ENCODE measurements at regions not wholly inside any gene's neighbourhood (a gene's known extent, or its start where the extent isn't known, plus 50 kb on each side); places are given as distances from the start of the nearest gene placed in this dataset.

- Histone ChIP-seq H3K4me3 (no peak overlapping the region), H3K9me3 (no peaks in the 10 kb centered on the region), H3K36me3 (no peaks in the 10 kb centered on the region), H3K27ac (no peak overlapping the region), H3K4me1 (no peaks in the 10 kb centered on the region), H3K27me3 (no peaks in the 10 kb centered on the region)
- no peak for TF ChIP-seq CTCF (IDR thresholded peaks at IDR 0.05)
- TF ChIP-seq POLR2A (IDR thresholded peaks at IDR 0.05), result no peak
- no peak for DNase-seq
These were observed 58.2 kb upstream of the CDK13 start for GRCh38 chr7:39891894-39892293.

DNA sequence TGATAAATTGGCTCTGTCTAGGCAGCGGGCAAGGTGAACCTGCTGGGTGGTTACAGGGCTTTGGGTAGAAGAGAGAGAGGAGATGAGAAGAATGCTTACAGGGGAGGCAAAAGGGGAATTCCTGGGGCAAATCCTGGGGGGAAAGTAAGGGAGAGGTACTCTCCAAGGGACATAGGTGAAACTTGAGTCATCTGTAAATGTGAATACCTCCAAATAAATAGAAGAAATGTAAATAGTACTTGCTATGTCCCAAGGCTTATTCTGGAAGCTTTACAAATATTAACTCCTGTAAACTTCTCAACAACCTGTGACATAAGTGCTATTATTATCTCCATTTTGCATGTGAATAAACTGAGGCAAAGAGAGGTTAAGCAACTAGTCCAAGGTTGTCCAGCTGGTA lies 57.7 kb upstream of the CDK13 start:
- H3K4me3 ChIP-seq, result no peak overlapping the region
- DNase-seq, result no peak
- TF ChIP-seq CTCF (IDR thresholded peaks at IDR 0.05) (no peak), POLR2A (IDR thresholded peaks at IDR 0.05) (no peak)
- no peaks in the 10 kb centered on the region for H3K27me3 ChIP-seq
- H3K4me1 ChIP-seq, result no peaks in the 10 kb centered on the region
- H3K36me3 ChIP-seq, result no peaks in the 10 kb centered on the region
- H3K9me3 ChIP-seq, result no peaks in the 10 kb centered on the region
- H3K27ac ChIP-seq, result no peak overlapping the region

- no peaks in the 10 kb centered on the region for H3K4me1 ChIP-seq
- H3K27me3 ChIP-seq, result no peaks in the 10 kb centered on the region
- no peak for DNase-seq
- TF ChIP-seq POLR2A (IDR thresholded peaks at IDR 0.05) (no peak), CTCF (IDR thresholded peaks at IDR 0.05) (no peak)
- H3K27ac ChIP-seq, result no peak overlapping the region
- no peak overlapping the region for H3K4me3 ChIP-seq
- no peaks in the 10 kb centered on the region for H3K9me3 ChIP-seq
- H3K36me3 ChIP-seq, result no peaks in the 10 kb centered on the region
These were observed 55.2 kb upstream of the CDK13 start for GRCh38 chr7:39894904-39895303.

GRCh38 chr7:39896840-39897239 lies 53.2 kb upstream of the CDK13 start:
- no peak overlapping the region for H3K27ac ChIP-seq
- H3K36me3 ChIP-seq, result no peaks in the 10 kb centered on the region
- DNase-seq, result no peak
- no peak overlapping the region for H3K4me3 ChIP-seq
- H3K9me3 ChIP-seq, result no peaks in the 10 kb centered on the region
- H3K4me1 ChIP-seq, result no peaks in the 10 kb centered on the region
- no peaks in the 10 kb centered on the region for H3K27me3 ChIP-seq
- TF ChIP-seq CTCF (IDR thresholded peaks at IDR 0.05) (no peak), POLR2A (IDR thresholded peaks at IDR 0.05) (no peak)

DNA sequence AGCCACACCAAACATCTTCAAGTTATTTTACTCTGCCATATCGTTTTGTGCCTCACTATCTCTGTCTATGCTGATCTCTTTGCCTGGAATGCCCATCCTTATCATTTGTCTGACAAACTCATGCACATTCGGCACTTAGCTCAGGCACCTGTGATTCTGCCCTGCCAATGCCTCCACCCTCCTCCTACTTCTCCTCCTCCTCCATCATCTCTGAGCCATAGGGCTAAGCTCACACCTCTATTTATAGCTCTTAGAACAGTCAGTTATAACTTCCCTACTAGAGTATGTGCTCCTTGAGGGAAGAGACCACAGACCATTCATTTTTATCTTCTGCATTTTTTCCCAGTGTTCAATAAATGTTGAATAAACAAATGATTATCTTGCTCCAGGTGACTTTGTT lies 51.2 kb upstream of the CDK13 start:
- H3K4me3 ChIP-seq, result no peak overlapping the region
- TF ChIP-seq CTCF (IDR thresholded peaks at IDR 0.05) (no peak), POLR2A (IDR thresholded peaks at IDR 0.05) (no peak)
- H3K4me1 ChIP-seq, result no peaks in the 10 kb centered on the region
- H3K27me3 ChIP-seq, result no peaks in the 10 kb centered on the region
- no peaks in the 10 kb centered on the region for H3K36me3 ChIP-seq
- DNase-seq, result no peak
- no peak overlapping the region for H3K27ac ChIP-seq
- no peaks in the 10 kb centered on the region for H3K9me3 ChIP-seq

Small RNA genes lying in the stretch of these regions (small RNA-seq; reads per million reads assigned to genes)
- 0 reads per million in 2 donors for gene RN7SL496P
- gene RNU6-719P, result 0 reads per million in 2 donors
